NCI-H345 treated with DMSO at 0.1 percent for 48 hours (cell line): ENCODE measurements at regions not wholly inside any gene's neighbourhood (a gene's known extent, or its start where the extent isn't known, plus 50 kb on each side); places are given as distances from the start of the nearest gene placed in this dataset.

Experiments
- DNase-seq: peaks from one replicate; lab custom pipeline; 2025; ENCODE audit not compliant: unreplicated experiment; lab: John Stamatoyannopoulos, UW

- no peak for DNase-seq
Measured at GRCh38 chr20:24773751-24774201, 175.3 kb upstream of the CST7 start.

GRCh38 chr20:24775966-24776365 is 173.1 kb upstream of the CST7 start:
- DNase-seq: no peak

- DNase-seq: no peak
Measured at GRCh38 chr20:24776755-24777271, 172.3 kb upstream of the CST7 start.

GRCh38 chr20:24777746-24778145 is 171.3 kb upstream of the CST7 start:
- no peak for DNase-seq

- no peak for DNase-seq
Measured at GRCh38 chr20:24778585-24779031, 170.5 kb upstream of the CST7 start.

GRCh38 chr20:24779131-24779530 is 169.9 kb upstream of the CST7 start:
- no peak for DNase-seq

GRCh38 chr20:24779946-24780345 is 169.1 kb upstream of the CST7 start:
- DNase-seq: no peak

GRCh38 chr20:24780674-24781417 is 168.2 kb upstream of the CST7 start:
- no peak for DNase-seq

GRCh38 chr20:24781418-24781980 is 167.6 kb upstream of the CST7 start:
- no peak for DNase-seq

GRCh38 chr20:24782301-24782700 is 166.8 kb upstream of the CST7 start:
- DNase-seq: no peak

- no peak for DNase-seq
Measured at GRCh38 chr20:24782801-24783630, 166.1 kb upstream of the CST7 start.

- DNase-seq: peak; percentile 17
Measured at GRCh38 chr20:24783631-24784492, 165.2 kb upstream of the CST7 start.

- no peak for DNase-seq
Measured at GRCh38 chr20:24784607-24785006, 164.5 kb upstream of the CST7 start.

- DNase-seq: no peak
Measured at GRCh38 chr20:24785141-24786110, 163.6 kb upstream of the CST7 start.

- no peak for DNase-seq
Measured at GRCh38 chr20:24786111-24786495, 163.0 kb upstream of the CST7 start.

- no peak for DNase-seq
Measured at GRCh38 chr20:24786646-24787045, 162.4 kb upstream of the CST7 start.

GRCh38 chr20:24787071-24787470 is 162.0 kb upstream of the CST7 start:
- DNase-seq: no peak

GRCh38 chr20:24787621-24788020 is 161.4 kb upstream of the CST7 start:
- DNase-seq: no peak

- peak; percentile 42 for DNase-seq
Measured at GRCh38 chr20:24789877-24790276, 159.2 kb upstream of the CST7 start.
